GM23338 (cell line): ENCODE measurements at regions not wholly inside any gene's neighbourhood (a gene's known extent, or its start where the extent isn't known, plus 50 kb on each side); places are given as distances from the start of the nearest gene placed in this dataset.

Source experiments
- ATAC-seq: fragments of 200-7000 bp; cut with Tn5 transposase; 3 replicates; pipeline ENCODE4 v1.9.1; 2020
- DNase-seq: peaks from one replicate; pipeline ENCODE4 v3.0.0-alpha.2; 2015; ENCODE audit warnings: low spot score
- H2AFZ ChIP-seq: fragments of 200-600 bp; sonication (generic); 2 replicates; pipeline ENCODE4 v1.8.0; 2016; ENCODE audit warnings: antibody characterized with exemption, mild to moderate bottlenecking, moderate library complexity
- H3F3A ChIP-seq: fragments of 200-600 bp; sonication (generic); replicated peaks from 2 replicates; pipeline ENCODE4 v1.8.0; 2017; ENCODE audit warnings: antibody characterized with exemption, mixed run types, low read depth
- H3K27ac ChIP-seq: fragments of 200-600 bp; sonication (generic); 2 replicates; pipeline ENCODE4 v1.6.1; 2016; ENCODE audit warnings: low read depth
- H3K27me3 ChIP-seq: fragments of 200-600 bp; sonication (generic); 2 replicates; pipeline ENCODE4 v1.8.0; 2016; ENCODE audit warnings: mild to moderate bottlenecking, mixed run types, moderate library complexity; ENCODE audit not compliant: insufficient read depth
- H3K36me3 ChIP-seq: fragments of 200-600 bp; sonication (generic); 2 replicates; pipeline ENCODE4 v1.8.0; 2016; ENCODE audit warnings: mild to moderate bottlenecking; ENCODE audit not compliant: insufficient read depth
- H3K4me1 ChIP-seq: fragments of 200-600 bp; sonication (generic); 2 replicates; pipeline ENCODE4 v1.8.0; 2016; ENCODE audit warnings: mild to moderate bottlenecking, moderate library complexity; ENCODE audit not compliant: insufficient read depth
- H3K4me2 ChIP-seq: fragments of 200-600 bp; sonication (generic); 2 replicates; pipeline ENCODE4 v1.7.1; 2017; ENCODE audit warnings: mixed run types
- H3K4me3 ChIP-seq: fragments of 200-600 bp; sonication (generic); 2 replicates; pipeline ENCODE4 v1.6.1; 2016; ENCODE audit warnings: mixed run types
- H3K79me2 ChIP-seq: fragments of 200-600 bp; sonication (generic); replicated peaks from 2 replicates; pipeline ENCODE4 v1.8.0; 2017; ENCODE audit warnings: mild to moderate bottlenecking; ENCODE audit not compliant: insufficient read depth
- H3K9me2 ChIP-seq: fragments of 200-600 bp; sonication (generic); 2 replicates; pipeline ENCODE4 v1.8.0; 2017; ENCODE audit not compliant: insufficient read depth
- H4K20me1 ChIP-seq: fragments of 200-600 bp; sonication (generic); replicated peaks from 2 replicates; pipeline ENCODE4 v1.8.0; 2017; ENCODE audit warnings: mild to moderate bottlenecking; ENCODE audit not compliant: insufficient read depth
- H3K27ac Mint-ChIP-seq: 2 replicates; pipeline ENCODE4 v1.8.0; 2020; ENCODE audit warnings: inconsistent platforms, mild to moderate bottlenecking, moderate library complexity, mixed read lengths
- H3K27me3 Mint-ChIP-seq: 3 replicates; pipeline ENCODE4 v1.8.0; 2022; ENCODE audit warnings: low read depth, mild to moderate bottlenecking, moderate library complexity, mixed read lengths, inconsistent platforms; ENCODE audit not compliant: insufficient read depth, poor library complexity
- H3K36me3 Mint-ChIP-seq: 3 replicates; pipeline ENCODE4 v1.8.0; 2021; ENCODE audit warnings: low read depth, mild to moderate bottlenecking, inconsistent platforms, moderate library complexity, mixed read lengths
- H3K4me1 Mint-ChIP-seq: 3 replicates; pipeline ENCODE4 v1.8.0; 2020; ENCODE audit warnings: mild to moderate bottlenecking, inconsistent platforms, mixed read lengths
- H3K4me3 Mint-ChIP-seq: 3 replicates; pipeline ENCODE4 v1.8.0; 2021; ENCODE audit warnings: moderate library complexity, mild to moderate bottlenecking, inconsistent platforms, mixed read lengths
- H3K9me3 Mint-ChIP-seq: 3 replicates; pipeline ENCODE4 v1.8.0; 2020; ENCODE audit warnings: moderate library complexity, mild to moderate bottlenecking, inconsistent platforms, mixed read lengths
- EZH2phosphoT487 ChIP-seq: fragments of 200-600 bp; sonication (generic); IDR thresholded peaks from one replicate; pipeline ENCODE4 v1.8.1; 2018; ENCODE audit warnings: antibody characterized with exemption; ENCODE audit not compliant: unreplicated experiment
- STAT1 ChIP-seq: IDR thresholded peaks from one replicate; pipeline ENCODE4 v1.6.1; 2016; ENCODE audit warnings: antibody characterized with exemption; ENCODE audit not compliant: unreplicated experiment
- ZNF114 ChIP-seq: fragments of 250-450 bp; sonication (Bioruptor Pico); IDR thresholded peaks from 2 replicates; pipeline ENCODE4 v1.5.0; 2020; ENCODE audit warnings: mild to moderate bottlenecking, moderate library complexity
- TF ChIP-seq, protein P1 (sequence below), 2 experiments: fragments of 200-600 bp in 1 of 2; sonication (generic) in 1 of 2; conservative IDR thresholded peaks; 2 replicates each; pipeline versions ENCODE4 v1.5.1 to v1.6.1; 2016 to 2017; ENCODE audit warnings: antibody characterized with exemption in 2 of 2, low read depth in 2 of 2, mild to moderate bottlenecking in 2 of 2, moderate library complexity in 1 of 2
- TF ChIP-seq, protein P2 (sequence below): IDR thresholded peaks from one replicate; pipeline ENCODE4 v1.6.1; 2018; ENCODE audit warnings: antibody characterized with exemption; ENCODE audit not compliant: unreplicated experiment

DNA sequence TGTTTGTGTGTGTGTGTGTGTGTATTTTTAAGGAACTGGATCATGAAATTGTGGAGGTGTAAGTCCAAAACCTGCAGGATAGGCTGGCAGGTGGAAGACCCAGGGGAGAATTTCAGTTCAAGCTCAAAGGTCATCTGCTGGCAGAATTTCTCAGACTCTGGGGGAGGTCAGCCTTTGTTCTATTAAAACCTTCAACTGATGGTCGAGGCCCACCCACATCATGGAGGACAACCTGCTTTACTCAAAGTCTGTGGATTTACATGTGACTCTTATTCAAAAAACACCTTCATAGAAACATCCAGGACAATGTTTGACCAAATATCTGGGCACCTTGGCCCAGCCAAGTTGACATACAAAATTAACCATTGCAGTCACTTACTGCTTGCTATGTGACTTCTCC, 157.2 kb downstream of the EDEM1 start (continued):
- TF ChIP-seq, protein P1, sequence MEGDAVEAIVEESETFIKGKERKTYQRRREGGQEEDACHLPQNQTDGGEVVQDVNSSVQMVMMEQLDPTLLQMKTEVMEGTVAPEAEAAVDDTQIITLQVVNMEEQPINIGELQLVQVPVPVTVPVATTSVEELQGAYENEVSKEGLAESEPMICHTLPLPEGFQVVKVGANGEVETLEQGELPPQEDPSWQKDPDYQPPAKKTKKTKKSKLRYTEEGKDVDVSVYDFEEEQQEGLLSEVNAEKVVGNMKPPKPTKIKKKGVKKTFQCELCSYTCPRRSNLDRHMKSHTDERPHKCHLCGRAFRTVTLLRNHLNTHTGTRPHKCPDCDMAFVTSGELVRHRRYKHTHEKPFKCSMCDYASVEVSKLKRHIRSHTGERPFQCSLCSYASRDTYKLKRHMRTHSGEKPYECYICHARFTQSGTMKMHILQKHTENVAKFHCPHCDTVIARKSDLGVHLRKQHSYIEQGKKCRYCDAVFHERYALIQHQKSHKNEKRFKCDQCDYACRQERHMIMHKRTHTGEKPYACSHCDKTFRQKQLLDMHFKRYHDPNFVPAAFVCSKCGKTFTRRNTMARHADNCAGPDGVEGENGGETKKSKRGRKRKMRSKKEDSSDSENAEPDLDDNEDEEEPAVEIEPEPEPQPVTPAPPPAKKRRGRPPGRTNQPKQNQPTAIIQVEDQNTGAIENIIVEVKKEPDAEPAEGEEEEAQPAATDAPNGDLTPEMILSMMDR (conservative IDR thresholded peaks at IDR 0.05; ENCODE audit: low read depth in 2 of 2): no peak

DNA sequence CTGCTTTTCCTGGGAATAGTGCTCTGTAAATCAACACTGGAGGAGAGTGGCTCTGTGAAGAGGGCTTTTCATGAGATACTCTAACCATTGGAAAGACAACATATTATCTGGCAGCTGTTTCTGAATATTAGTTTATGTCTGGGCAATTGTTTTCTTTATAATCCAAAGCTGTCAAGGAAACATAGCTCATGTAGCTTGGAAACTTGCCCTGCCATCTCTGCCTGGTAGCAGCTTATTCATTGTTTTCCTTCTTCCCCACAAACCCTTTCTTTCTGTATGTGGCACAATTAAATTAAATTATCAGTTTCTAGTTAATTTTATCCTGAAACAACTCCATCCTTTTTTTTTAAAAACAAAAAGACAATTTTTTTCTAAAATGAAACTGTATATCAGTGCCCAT, 160.0 kb downstream of the EDEM1 start:
- H3K36me3 Mint-ChIP-seq: no peaks in the 10 kb centered on the region; the same call in 2 of the 3 replicates
- ATAC-seq: no peak
- H3K27ac Mint-ChIP-seq: no peak overlapping the region
- no peak overlapping the region for H3K27ac ChIP-seq
- no peaks in the 10 kb centered on the region for H3K4me1 Mint-ChIP-seq
- no peaks in the 10 kb centered on the region for H3K79me2 ChIP-seq
- H3K4me1 ChIP-seq: no peaks in the 10 kb centered on the region
- no peaks in the 10 kb centered on the region for H3F3A ChIP-seq
- DNase-seq: no peak
- no peaks in the 10 kb centered on the region for H3K9me2 ChIP-seq
- H3K27me3 ChIP-seq: no peaks in the 10 kb centered on the region
- H3K4me2 ChIP-seq: no peak overlapping the region
- peaks cover 5% of the 10 kb centered on the region for H3K27me3 Mint-ChIP-seq
- no peak overlapping the region for H3K4me3 Mint-ChIP-seq
- no peak overlapping the region for H2AFZ ChIP-seq
- no peak overlapping the region for H3K4me3 ChIP-seq
- H3K36me3 ChIP-seq: 0 out of 2 replicates have a peak, but pooled peaks cover 7% of the 10 kb centered on the region
- peaks cover 83% of the 10 kb centered on the region for H3K9me3 Mint-ChIP-seq
- TF ChIP-seq, protein P1 (conservative IDR thresholded peaks at IDR 0.05; ENCODE audit: low read depth in 2 of 2): no peak
- TF ChIP-seq, protein P2, sequence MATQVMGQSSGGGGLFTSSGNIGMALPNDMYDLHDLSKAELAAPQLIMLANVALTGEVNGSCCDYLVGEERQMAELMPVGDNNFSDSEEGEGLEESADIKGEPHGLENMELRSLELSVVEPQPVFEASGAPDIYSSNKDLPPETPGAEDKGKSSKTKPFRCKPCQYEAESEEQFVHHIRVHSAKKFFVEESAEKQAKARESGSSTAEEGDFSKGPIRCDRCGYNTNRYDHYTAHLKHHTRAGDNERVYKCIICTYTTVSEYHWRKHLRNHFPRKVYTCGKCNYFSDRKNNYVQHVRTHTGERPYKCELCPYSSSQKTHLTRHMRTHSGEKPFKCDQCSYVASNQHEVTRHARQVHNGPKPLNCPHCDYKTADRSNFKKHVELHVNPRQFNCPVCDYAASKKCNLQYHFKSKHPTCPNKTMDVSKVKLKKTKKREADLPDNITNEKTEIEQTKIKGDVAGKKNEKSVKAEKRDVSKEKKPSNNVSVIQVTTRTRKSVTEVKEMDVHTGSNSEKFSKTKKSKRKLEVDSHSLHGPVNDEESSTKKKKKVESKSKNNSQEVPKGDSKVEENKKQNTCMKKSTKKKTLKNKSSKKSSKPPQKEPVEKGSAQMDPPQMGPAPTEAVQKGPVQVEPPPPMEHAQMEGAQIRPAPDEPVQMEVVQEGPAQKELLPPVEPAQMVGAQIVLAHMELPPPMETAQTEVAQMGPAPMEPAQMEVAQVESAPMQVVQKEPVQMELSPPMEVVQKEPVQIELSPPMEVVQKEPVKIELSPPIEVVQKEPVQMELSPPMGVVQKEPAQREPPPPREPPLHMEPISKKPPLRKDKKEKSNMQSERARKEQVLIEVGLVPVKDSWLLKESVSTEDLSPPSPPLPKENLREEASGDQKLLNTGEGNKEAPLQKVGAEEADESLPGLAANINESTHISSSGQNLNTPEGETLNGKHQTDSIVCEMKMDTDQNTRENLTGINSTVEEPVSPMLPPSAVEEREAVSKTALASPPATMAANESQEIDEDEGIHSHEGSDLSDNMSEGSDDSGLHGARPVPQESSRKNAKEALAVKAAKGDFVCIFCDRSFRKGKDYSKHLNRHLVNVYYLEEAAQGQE: no peak
- TF ChIP-seq EZH2phosphoT487: no peak
- no peak for TF ChIP-seq ZNF114 (CRISPR knock-in tag)
- TF ChIP-seq STAT1: no peak
- no peaks in the 10 kb centered on the region for H4K20me1 ChIP-seq
